ENCODE measurements at regions not wholly inside any gene's neighbourhood (a gene's known extent, or its start where the extent isn't known, plus 50 kb on each side); places are given as distances from the start of the nearest gene placed in this dataset.
"Not testable (repeated sequence)": the region's sequence is repeated elsewhere in the genome, so short reads cannot be mapped to it uniquely, and the experiment has no call there.

DNA sequence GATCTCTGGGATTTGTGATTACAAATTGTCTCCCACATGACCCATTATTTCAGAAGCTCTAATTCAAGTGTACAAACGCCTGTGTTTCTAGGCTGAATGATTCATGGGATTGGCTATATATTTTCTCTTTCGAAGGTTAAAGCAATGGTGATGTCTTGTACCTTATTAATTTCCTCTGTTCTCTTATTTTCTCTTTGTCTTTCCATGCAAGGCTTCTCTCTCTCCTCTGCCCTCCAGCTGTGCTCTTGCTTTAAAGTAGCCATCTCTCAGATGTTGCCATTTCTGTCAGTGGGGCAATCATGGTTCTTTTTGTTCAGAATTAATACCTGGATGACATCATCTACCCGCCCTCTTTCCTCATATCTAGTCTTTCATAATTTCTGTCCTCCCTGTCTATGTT is 184.3 kb upstream of the ATP10B start:
- H3K4me3 Mint-ChIP-seq = no peak overlapping the region
- no peaks in the 10 kb centered on the region for H3K4me1 Mint-ChIP-seq (ENCODE audit: low read depth)
- H3K36me3 Mint-ChIP-seq (ENCODE audit: insufficient read depth) = no peaks in the 10 kb centered on the region
- DNase-seq (no peak), ATAC-seq (no peak)
- H3K9me3 Mint-ChIP-seq = peaks cover 3% of the 10 kb centered on the region
- H3K27me3 Mint-ChIP-seq (ENCODE audit: low read depth) = no peaks in the 10 kb centered on the region

GRCh38 chr5:161034451-161034850 is 182.4 kb upstream of the ATP10B start:
- no peak for DNase-seq
- H3K36me3 Mint-ChIP-seq (ENCODE audit: insufficient read depth) = no peaks in the 10 kb centered on the region
- H3K4me1 Mint-ChIP-seq (ENCODE audit: low read depth) = no peaks in the 10 kb centered on the region
- no peak for ATAC-seq
- no peaks in the 10 kb centered on the region for H3K27me3 Mint-ChIP-seq (ENCODE audit: low read depth)
- H3K4me3 Mint-ChIP-seq = no peak overlapping the region
- no peaks in the 10 kb centered on the region for H3K9me3 Mint-ChIP-seq

- H3K4me3 Mint-ChIP-seq = no peak overlapping the region
- H3K36me3 Mint-ChIP-seq (ENCODE audit: insufficient read depth) = no peaks in the 10 kb centered on the region
- H3K9me3 Mint-ChIP-seq = no peaks in the 10 kb centered on the region
- ATAC-seq (no peak), DNase-seq (no peak)
- H3K4me1 Mint-ChIP-seq (ENCODE audit: low read depth) = no peaks in the 10 kb centered on the region
- H3K27me3 Mint-ChIP-seq (ENCODE audit: low read depth) = no peaks in the 10 kb centered on the region
Observed at GRCh38 chr5:161030229-161030628, 178.2 kb upstream of the ATP10B start.

DNA sequence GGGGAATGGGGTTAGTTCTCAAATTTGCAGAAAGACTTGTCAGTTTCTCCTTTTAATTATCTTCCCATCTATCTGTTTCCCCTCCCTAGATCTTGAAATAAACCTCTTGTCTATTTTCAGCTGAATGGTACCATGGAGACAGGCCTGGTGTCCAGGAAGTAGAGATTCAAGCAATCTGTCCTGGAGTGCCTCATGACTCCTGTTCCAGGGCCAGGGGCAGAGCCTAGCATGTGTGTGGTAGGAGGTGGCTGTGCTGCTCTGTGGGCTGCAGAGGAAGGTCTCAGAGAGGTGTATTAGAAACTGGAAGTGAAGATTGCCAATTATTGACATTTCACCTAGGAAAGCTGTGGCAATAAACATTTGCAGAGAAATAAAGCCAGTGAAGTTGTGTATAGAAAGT is 175.8 kb upstream of the ATP10B start:
- Mint-ChIP-seq H3K4me3 (no peak overlapping the region), H3K36me3 (ENCODE audit: insufficient read depth) (no peaks in the 10 kb centered on the region), H3K4me1 (ENCODE audit: low read depth) (no peaks in the 10 kb centered on the region), H3K9me3 (no peaks in the 10 kb centered on the region), H3K27me3 (ENCODE audit: low read depth) (no peaks in the 10 kb centered on the region)
- ATAC-seq (no peak), DNase-seq (no peak)

- H3K27me3 Mint-ChIP-seq (ENCODE audit: low read depth) = peaks cover 3% of the 10 kb centered on the region
- no peak for DNase-seq
- no peak overlapping the region for H3K4me3 Mint-ChIP-seq
- no peaks in the 10 kb centered on the region for H3K36me3 Mint-ChIP-seq (ENCODE audit: insufficient read depth)
- ATAC-seq = no peak
- H3K9me3 Mint-ChIP-seq = no peaks in the 10 kb centered on the region
- no peaks in the 10 kb centered on the region for H3K4me1 Mint-ChIP-seq (ENCODE audit: low read depth)
Observed at GRCh38 chr5:161023551-161023950, 171.5 kb upstream of the ATP10B start.

DNA sequence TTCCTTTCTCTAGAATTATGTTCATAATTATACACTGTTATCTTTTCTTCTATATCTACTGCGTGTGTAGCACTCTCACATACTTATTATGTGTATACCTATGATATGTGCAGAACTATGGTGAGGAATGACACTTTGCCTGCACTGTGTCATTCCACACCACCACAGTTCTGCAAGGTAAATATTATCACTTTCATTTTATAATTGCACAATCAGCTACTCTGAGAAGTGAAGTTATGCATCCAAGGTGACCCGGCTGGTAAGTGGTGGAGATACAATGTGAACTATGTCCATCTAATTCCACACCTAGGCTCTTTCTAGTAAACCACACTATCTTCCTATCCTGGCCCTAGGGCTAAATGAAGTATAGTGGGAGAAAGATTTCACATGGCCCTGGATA is 170.1 kb upstream of the ATP10B start:
- no peaks in the 10 kb centered on the region for H3K36me3 Mint-ChIP-seq (ENCODE audit: insufficient read depth)
- DNase-seq = no peak
- H3K4me3 Mint-ChIP-seq = no peak overlapping the region
- no peak for ATAC-seq
- H3K27me3 Mint-ChIP-seq (ENCODE audit: low read depth) = peaks cover 3% of the 10 kb centered on the region
- H3K4me1 Mint-ChIP-seq (ENCODE audit: low read depth) = no peaks in the 10 kb centered on the region
- H3K9me3 Mint-ChIP-seq = no peaks in the 10 kb centered on the region

DNA sequence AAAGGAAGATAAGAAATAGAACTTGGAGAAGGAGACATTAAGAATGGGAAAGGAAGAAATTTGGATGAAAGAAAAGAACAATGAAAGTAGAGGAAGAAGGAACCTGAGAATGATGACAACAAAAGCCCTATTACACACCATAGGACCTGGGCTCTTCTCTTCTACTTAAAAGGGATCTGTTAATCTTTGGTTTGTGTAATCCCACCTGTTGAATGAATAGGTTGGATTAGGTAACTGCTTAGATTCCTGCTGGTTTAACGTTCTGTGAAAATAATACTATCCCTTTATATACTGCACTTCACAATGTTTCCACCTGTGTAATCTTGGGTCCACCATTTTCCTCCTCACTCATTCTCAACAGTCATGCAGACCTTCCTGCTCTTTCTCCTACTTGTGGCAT is 157.8 kb upstream of the ATP10B start:
- no peaks in the 10 kb centered on the region for H3K27me3 Mint-ChIP-seq (ENCODE audit: low read depth)
- H3K9me3 Mint-ChIP-seq = peaks cover 7% of the 10 kb centered on the region

DNA sequence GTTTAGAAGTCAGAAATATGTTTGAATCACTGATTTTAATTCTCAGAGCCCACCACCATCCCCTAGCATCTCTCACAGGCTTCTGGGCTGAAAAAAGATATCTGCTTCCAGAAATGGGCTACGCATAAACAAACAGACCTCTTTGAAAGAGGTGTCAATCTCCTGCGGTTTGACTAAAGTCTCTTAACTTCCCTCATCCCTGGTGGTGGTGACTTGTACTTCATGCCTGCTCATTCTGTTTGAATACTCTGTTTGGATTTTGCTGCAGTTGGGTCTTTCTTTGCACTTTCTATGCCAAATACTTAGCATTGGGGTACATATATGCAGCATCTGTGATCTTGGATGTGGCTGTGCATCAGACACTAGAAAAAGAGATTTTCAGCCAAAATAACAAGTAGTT is 157.2 kb upstream of the ATP10B start:
- Mint-ChIP-seq H3K4me1 (ENCODE audit: low read depth) (no peaks in the 10 kb centered on the region), H3K36me3 (ENCODE audit: insufficient read depth) (no peaks in the 10 kb centered on the region), H3K4me3 (no peak overlapping the region), H3K9me3 (peaks cover 10% of the 10 kb centered on the region), H3K27me3 (ENCODE audit: low read depth) (no peaks in the 10 kb centered on the region)
- DNase-seq = no peak
- no peak for ATAC-seq

More for the DNA sequence above, 157.8 kb upstream of the ATP10B start:
- ATAC-seq (no peak), DNase-seq (no peak)
- Mint-ChIP-seq H3K4me1 (ENCODE audit: low read depth) (no peaks in the 10 kb centered on the region), H3K36me3 (ENCODE audit: insufficient read depth) (no peaks in the 10 kb centered on the region), H3K4me3 (no peak overlapping the region)

DNA sequence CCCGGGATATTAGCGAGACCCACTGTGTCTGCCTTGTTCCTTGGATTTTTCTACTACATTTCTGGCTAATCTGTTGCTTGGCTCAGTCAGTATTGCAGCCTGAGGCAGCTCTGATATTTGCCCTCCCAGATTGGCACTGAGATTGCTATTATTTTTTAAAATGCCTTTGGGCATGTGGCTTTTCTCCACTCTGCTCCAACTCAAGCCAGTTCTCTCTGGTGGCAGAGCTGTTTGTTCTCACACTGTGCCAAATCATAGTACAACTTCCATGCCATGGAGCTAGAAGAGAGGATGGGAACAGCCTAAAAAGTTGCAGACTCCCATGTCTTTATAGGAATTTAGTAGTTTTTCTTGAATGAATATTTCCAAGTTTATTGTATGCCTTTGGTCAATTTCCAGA is 155.9 kb upstream of the ATP10B start:
- ATAC-seq (no peak), DNase-seq (no peak)
- no peaks in the 10 kb centered on the region for H3K4me1 Mint-ChIP-seq (ENCODE audit: low read depth)
- peaks cover 18% of the 10 kb centered on the region for H3K9me3 Mint-ChIP-seq
- H3K4me3 Mint-ChIP-seq = no peak overlapping the region
- no peaks in the 10 kb centered on the region for H3K27me3 Mint-ChIP-seq (ENCODE audit: low read depth)
- H3K36me3 Mint-ChIP-seq (ENCODE audit: insufficient read depth) = no peaks in the 10 kb centered on the region

GRCh38 chr5:161002571-161003074 is 150.6 kb upstream of the ATP10B start:
- no peaks in the 10 kb centered on the region for H3K27me3 Mint-ChIP-seq (ENCODE audit: low read depth)
- no peak overlapping the region for H3K4me3 Mint-ChIP-seq
- no peaks in the 10 kb centered on the region for H3K36me3 Mint-ChIP-seq (ENCODE audit: insufficient read depth)
- H3K4me1 Mint-ChIP-seq (ENCODE audit: low read depth) = no peaks in the 10 kb centered on the region
- ATAC-seq (no peak), DNase-seq (no peak)
- H3K9me3 Mint-ChIP-seq = peaks cover 23% of the 10 kb centered on the region

DNA sequence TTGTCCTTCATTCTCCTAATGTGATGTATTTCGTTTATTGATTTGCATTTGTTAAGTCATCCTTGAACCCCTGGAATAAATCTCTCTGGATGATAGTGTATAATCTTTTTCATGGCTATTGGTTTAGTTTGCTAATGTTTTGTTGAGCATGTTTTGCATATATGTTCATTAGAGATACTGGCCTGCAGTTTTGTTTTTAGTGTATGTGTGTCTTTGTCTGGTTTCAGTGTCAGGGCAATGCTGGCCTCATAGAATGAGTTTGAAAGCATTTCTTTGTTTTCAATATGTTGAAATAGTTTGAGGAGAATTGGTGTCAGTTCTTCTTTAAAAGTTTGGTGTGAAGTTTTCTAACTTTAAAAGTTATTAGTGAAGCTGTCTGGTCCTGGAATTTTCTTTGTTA is 149.6 kb upstream of the ATP10B start:
- no peaks in the 10 kb centered on the region for H3K36me3 Mint-ChIP-seq (ENCODE audit: insufficient read depth)
- peaks cover 16% of the 10 kb centered on the region for H3K9me3 Mint-ChIP-seq
- no peaks in the 10 kb centered on the region for H3K27me3 Mint-ChIP-seq (ENCODE audit: low read depth)
- DNase-seq (no peak), ATAC-seq (no peak)
- H3K4me1 Mint-ChIP-seq (ENCODE audit: low read depth) = no peaks in the 10 kb centered on the region
- H3K4me3 Mint-ChIP-seq = no peak overlapping the region

- H3K36me3 Mint-ChIP-seq (ENCODE audit: insufficient read depth); H3K4me1 Mint-ChIP-seq (ENCODE audit: low read depth); H3K27me3 Mint-ChIP-seq (ENCODE audit: low read depth): not testable (repeated sequence)
Observed at GRCh38 chr5:161001142-161001541, 149.1 kb upstream of the ATP10B start.

GRCh38 chr5:160991205-160991604 is 139.2 kb upstream of the ATP10B start:
- ATAC-seq = no peak
- H3K36me3 Mint-ChIP-seq (ENCODE audit: insufficient read depth) = no peaks in the 10 kb centered on the region
- no peak overlapping the region for H3K4me3 Mint-ChIP-seq
- no peaks in the 10 kb centered on the region for H3K27me3 Mint-ChIP-seq (ENCODE audit: low read depth)
- H3K9me3 Mint-ChIP-seq = no peaks in the 10 kb centered on the region
- no peaks in the 10 kb centered on the region for H3K4me1 Mint-ChIP-seq (ENCODE audit: low read depth)
- DNase-seq = no peak

More at GRCh38 chr5:161001142-161001541, 149.1 kb upstream of the ATP10B start:
- H3K4me3 Mint-ChIP-seq, ATAC-seq, DNase-seq: not testable (repeated sequence)
- peaks cover 16% of the 10 kb centered on the region for H3K9me3 Mint-ChIP-seq

DNA sequence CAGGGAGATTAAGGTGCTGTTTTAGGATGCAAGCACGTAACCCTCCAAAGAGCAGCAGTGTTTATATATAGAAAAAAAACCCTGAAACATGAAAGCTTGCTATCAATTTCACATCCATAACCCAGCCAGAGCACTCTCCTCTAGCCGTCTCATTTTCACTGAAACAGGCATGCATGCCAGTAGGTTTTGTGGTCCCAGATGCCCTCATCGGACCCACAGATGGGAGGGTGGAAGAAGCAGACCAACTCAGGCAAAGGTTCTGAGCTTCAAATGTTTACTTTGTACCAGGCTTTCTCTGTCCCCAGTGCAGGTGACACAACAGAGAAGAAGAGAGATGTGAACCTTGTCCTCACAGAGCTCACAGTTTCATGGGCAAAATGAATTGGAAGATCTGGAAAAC is 127.4 kb upstream of the ATP10B start:
- H3K36me3 Mint-ChIP-seq (ENCODE audit: insufficient read depth) = no peaks in the 10 kb centered on the region
- peaks cover 7% of the 10 kb centered on the region for H3K27me3 Mint-ChIP-seq (ENCODE audit: low read depth)
- H3K4me3 Mint-ChIP-seq = no peak overlapping the region
- DNase-seq (no peak), ATAC-seq (no peak)
- no peaks in the 10 kb centered on the region for H3K4me1 Mint-ChIP-seq (ENCODE audit: low read depth)
- no peaks in the 10 kb centered on the region for H3K9me3 Mint-ChIP-seq

- ATAC-seq = no peak
Observed at GRCh38 chr5:160978944-160979343, 126.9 kb upstream of the ATP10B start.

DNA sequence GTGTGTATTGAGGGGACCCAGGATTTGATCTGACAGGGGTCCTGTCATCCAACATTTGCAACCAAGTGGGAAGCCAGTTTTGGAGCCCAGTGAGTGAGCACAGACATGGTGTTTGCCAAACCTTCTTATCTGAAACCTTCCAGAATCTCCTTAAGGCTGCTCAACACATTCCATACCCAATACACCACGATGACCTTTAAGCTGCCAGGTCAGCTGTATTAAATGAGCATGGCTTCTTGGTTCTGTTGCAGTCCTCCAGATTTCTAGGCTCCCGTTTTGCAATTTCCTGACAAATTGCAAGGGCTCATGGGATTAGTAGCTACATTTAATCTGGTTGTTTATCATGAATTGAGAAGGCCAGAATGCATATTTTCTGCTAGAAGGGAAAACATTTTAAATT is 124.2 kb upstream of the ATP10B start:
- Mint-ChIP-seq H3K4me3 (no peak overlapping the region), H3K4me1 (ENCODE audit: low read depth) (no peaks in the 10 kb centered on the region), H3K36me3 (ENCODE audit: insufficient read depth) (no peaks in the 10 kb centered on the region), H3K27me3 (ENCODE audit: low read depth) (peaks cover 12% of the 10 kb centered on the region), H3K9me3 (no peaks in the 10 kb centered on the region)
- no peak for ATAC-seq
- DNase-seq = no peak

More at GRCh38 chr5:160978944-160979343, 126.9 kb upstream of the ATP10B start:
- no peaks in the 10 kb centered on the region for H3K36me3 Mint-ChIP-seq (ENCODE audit: insufficient read depth)
- peaks cover 7% of the 10 kb centered on the region for H3K27me3 Mint-ChIP-seq (ENCODE audit: low read depth)
- no peak overlapping the region for H3K4me3 Mint-ChIP-seq
- no peaks in the 10 kb centered on the region for H3K4me1 Mint-ChIP-seq (ENCODE audit: low read depth)
- no peak for DNase-seq
- no peaks in the 10 kb centered on the region for H3K9me3 Mint-ChIP-seq

Data from activated T-cell treated with anti-CD3 and anti-CD28 coated beads, Interleukin-2, amount 50 U/mL, for 4 hours (primary cell).